A549 (cell line): ENCODE measurements at regions not wholly inside any gene's neighbourhood (a gene's known extent, or its start where the extent isn't known, plus 50 kb on each side); places are given as distances from the start of the nearest gene placed in this dataset.

Experiments
- BHLHE40 ChIP-seq: IDR thresholded peaks from 2 replicates; pipeline ENCODE4 v1.6.1; 2012; ENCODE audit warnings: low read depth, low read length, inconsistent platforms
- CBX2 ChIP-seq: fragments of 200-600 bp; sonication (generic); IDR thresholded peaks from 2 replicates; pipeline ENCODE4 v1.6.1; 2016; ENCODE audit warnings: low read depth, mild to moderate bottlenecking, borderline replicate concordance
- CTCF ChIP-seq: fragments of >200 bp; sonication (Bioruptor Twin); formaldehyde crosslinking; IDR thresholded peaks from 3 replicates; pipeline ENCODE4 v1.5.1; 2016
- EP300 ChIP-seq, 2 experiments: fragments of >200 bp; sonication (Bioruptor Twin); formaldehyde crosslinking; IDR thresholded peaks; 2 replicates in 1 of 2; 3 replicates in 1 of 2; pipeline ENCODE4 v1.6.1; 2016 to 2017
- POLR2A ChIP-seq: IDR thresholded peaks from 2 replicates; pipeline ENCODE4 v1.6.1; 2012; ENCODE audit warnings: mild to moderate bottlenecking, low read length
- SMC3 ChIP-seq: fragments of >200 bp; sonication (Bioruptor Twin); formaldehyde crosslinking; IDR thresholded peaks from 3 replicates; pipeline ENCODE4 v1.6.1; 2018; ENCODE audit warnings: inconsistent platforms
- TF ChIP-seq, protein P1 (sequence below): fragments of 200-600 bp; sonication (generic); IDR thresholded peaks from 2 replicates; pipeline ENCODE4 v1.6.1; 2016; ENCODE audit warnings: antibody characterized with exemption, mild to moderate bottlenecking, moderate library complexity

GRCh38 chr5:161077496-161077895 is 225.5 kb upstream of the ATP10B start:
- TF ChIP-seq POLR2A = no peak
- no peak for TF ChIP-seq CTCF
- TF ChIP-seq, protein P1, sequence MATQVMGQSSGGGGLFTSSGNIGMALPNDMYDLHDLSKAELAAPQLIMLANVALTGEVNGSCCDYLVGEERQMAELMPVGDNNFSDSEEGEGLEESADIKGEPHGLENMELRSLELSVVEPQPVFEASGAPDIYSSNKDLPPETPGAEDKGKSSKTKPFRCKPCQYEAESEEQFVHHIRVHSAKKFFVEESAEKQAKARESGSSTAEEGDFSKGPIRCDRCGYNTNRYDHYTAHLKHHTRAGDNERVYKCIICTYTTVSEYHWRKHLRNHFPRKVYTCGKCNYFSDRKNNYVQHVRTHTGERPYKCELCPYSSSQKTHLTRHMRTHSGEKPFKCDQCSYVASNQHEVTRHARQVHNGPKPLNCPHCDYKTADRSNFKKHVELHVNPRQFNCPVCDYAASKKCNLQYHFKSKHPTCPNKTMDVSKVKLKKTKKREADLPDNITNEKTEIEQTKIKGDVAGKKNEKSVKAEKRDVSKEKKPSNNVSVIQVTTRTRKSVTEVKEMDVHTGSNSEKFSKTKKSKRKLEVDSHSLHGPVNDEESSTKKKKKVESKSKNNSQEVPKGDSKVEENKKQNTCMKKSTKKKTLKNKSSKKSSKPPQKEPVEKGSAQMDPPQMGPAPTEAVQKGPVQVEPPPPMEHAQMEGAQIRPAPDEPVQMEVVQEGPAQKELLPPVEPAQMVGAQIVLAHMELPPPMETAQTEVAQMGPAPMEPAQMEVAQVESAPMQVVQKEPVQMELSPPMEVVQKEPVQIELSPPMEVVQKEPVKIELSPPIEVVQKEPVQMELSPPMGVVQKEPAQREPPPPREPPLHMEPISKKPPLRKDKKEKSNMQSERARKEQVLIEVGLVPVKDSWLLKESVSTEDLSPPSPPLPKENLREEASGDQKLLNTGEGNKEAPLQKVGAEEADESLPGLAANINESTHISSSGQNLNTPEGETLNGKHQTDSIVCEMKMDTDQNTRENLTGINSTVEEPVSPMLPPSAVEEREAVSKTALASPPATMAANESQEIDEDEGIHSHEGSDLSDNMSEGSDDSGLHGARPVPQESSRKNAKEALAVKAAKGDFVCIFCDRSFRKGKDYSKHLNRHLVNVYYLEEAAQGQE = no peak
- TF ChIP-seq BHLHE40 = no peak
- TF ChIP-seq SMC3 = no peak
- no peak for TF ChIP-seq EP300 (IDR thresholded peaks at IDR 0.05)
- no peak for TF ChIP-seq CBX2
